Activated naive CD4-positive, alpha-beta T cell treated with anti-CD3 and anti-CD28 coated beads, Interleukin-2, amount 10 ng/mL, durations not matched to agents 7 days and 5 days (primary cell): ENCODE measurements at regions not wholly inside any gene's neighbourhood (a gene's known extent, or its start where the extent isn't known, plus 50 kb on each side); places are given as distances from the start of the nearest gene placed in this dataset.
"Not testable (repeated sequence)": the region's sequence is repeated elsewhere in the genome, so short reads cannot be mapped to it uniquely, and the experiment has no call there.

ENCODE experiments used
- CTCF ChIA-PET: fragments of 350-600 bp; sonication (Branson Sonifier 250); formaldehyde crosslinking; loops from one replicate; lab custom pipeline; 2021; ENCODE audit warnings: antibody characterized with exemption; lab: Charles Lee
- DNase-seq: peaks from one replicate; pipeline ENCODE4 v3.0.0-alpha.2; 2020
- H3K27ac Mint-ChIP-seq: one replicate; pipeline ENCODE4 v1.8.0; 2021; ENCODE audit warnings: mild to moderate bottlenecking, moderate library complexity, mixed read lengths
- H3K27me3 Mint-ChIP-seq: one replicate; pipeline ENCODE4 v1.8.0; 2021; ENCODE audit warnings: mild to moderate bottlenecking, mixed read lengths
- H3K36me3 Mint-ChIP-seq: one replicate; pipeline ENCODE4 v1.8.0; 2021; ENCODE audit warnings: mixed read lengths
- H3K4me1 Mint-ChIP-seq: one replicate; pipeline ENCODE4 v1.8.0; 2021; ENCODE audit warnings: mixed read lengths
- H3K4me3 Mint-ChIP-seq: one replicate; pipeline ENCODE4 v1.8.0; 2021; ENCODE audit warnings: mild to moderate bottlenecking, moderate library complexity, mixed read lengths
- H3K9me3 Mint-ChIP-seq: one replicate; pipeline ENCODE4 v1.8.0; 2021; ENCODE audit warnings: mixed read lengths

- Mint-ChIP-seq H3K9me3 (no peaks in the 10 kb centered on the region), H3K4me1 (no peaks in the 10 kb centered on the region), H3K27ac (no peak overlapping the region), H3K36me3 (no peaks in the 10 kb centered on the region), H3K4me3 (no peak overlapping the region), H3K27me3 (no peaks in the 10 kb centered on the region)
- no peak for DNase-seq
- CTCF ChIA-PET, result no interaction called here
Measured at GRCh38 chr7:13225068-13225467, 537.6 kb downstream of the ARL4A start.

- H3K36me3 Mint-ChIP-seq, result no peaks in the 10 kb centered on the region
Measured at GRCh38 chr7:13226385-13226784, 539.0 kb downstream of the ARL4A start.

GRCh38 chr7:13231216-13231615, 543.8 kb downstream of the ARL4A start:
- CTCF ChIA-PET, result interaction anchor here (0.7 kb wide), 1 partner anchor 1228 kb away, joined by 3 read pairs; no protein-coding TSS in a partner anchor
- no peak overlapping the region for H3K4me3 Mint-ChIP-seq
- no peaks in the 10 kb centered on the region for H3K27me3 Mint-ChIP-seq
- no peaks in the 10 kb centered on the region for H3K4me1 Mint-ChIP-seq
- H3K27ac Mint-ChIP-seq, result no peak overlapping the region
- H3K36me3 Mint-ChIP-seq, result no peaks in the 10 kb centered on the region
- no peak for DNase-seq
- H3K9me3 Mint-ChIP-seq, result no peaks in the 10 kb centered on the region

More at GRCh38 chr7:13226385-13226784, 539.0 kb downstream of the ARL4A start:
- DNase-seq, result no peak
- Mint-ChIP-seq H3K4me1 (no peaks in the 10 kb centered on the region), H3K27ac (no peak overlapping the region), H3K9me3 (no peaks in the 10 kb centered on the region), H3K4me3 (no peak overlapping the region), H3K27me3 (no peaks in the 10 kb centered on the region)
- CTCF ChIA-PET, result no interaction called here

GRCh38 chr7:13235436-13235835, 548.0 kb downstream of the ARL4A start:
- no peaks in the 10 kb centered on the region for H3K4me1 Mint-ChIP-seq
- CTCF ChIA-PET, result no interaction called here
- H3K4me3 Mint-ChIP-seq, result no peak overlapping the region
- no peak overlapping the region for H3K27ac Mint-ChIP-seq
- H3K9me3 Mint-ChIP-seq, result no peaks in the 10 kb centered on the region
- H3K36me3 Mint-ChIP-seq, result no peaks in the 10 kb centered on the region
- no peak for DNase-seq
- no peaks in the 10 kb centered on the region for H3K27me3 Mint-ChIP-seq

GRCh38 chr7:13236026-13236425, 548.6 kb downstream of the ARL4A start:
- H3K27ac Mint-ChIP-seq, result no peak overlapping the region
- CTCF ChIA-PET, result no interaction called here
- no peak overlapping the region for H3K4me3 Mint-ChIP-seq
- no peaks in the 10 kb centered on the region for H3K4me1 Mint-ChIP-seq
- no peaks in the 10 kb centered on the region for H3K27me3 Mint-ChIP-seq
- no peaks in the 10 kb centered on the region for H3K9me3 Mint-ChIP-seq
- H3K36me3 Mint-ChIP-seq, result no peaks in the 10 kb centered on the region
- DNase-seq, result no peak

- CTCF ChIA-PET, result no interaction called here
- Mint-ChIP-seq H3K9me3 (no peaks in the 10 kb centered on the region), H3K27me3 (no peaks in the 10 kb centered on the region), H3K27ac (no peak overlapping the region), H3K4me1 (no peaks in the 10 kb centered on the region), H3K36me3 (no peaks in the 10 kb centered on the region), H3K4me3 (no peak overlapping the region)
- no peak for DNase-seq
Measured at GRCh38 chr7:13240349-13240748, 552.9 kb downstream of the ARL4A start.

GRCh38 chr7:13241416-13241815, 554.0 kb downstream of the ARL4A start:
- no peaks in the 10 kb centered on the region for H3K36me3 Mint-ChIP-seq
- H3K4me3 Mint-ChIP-seq, result no peak overlapping the region
- H3K9me3 Mint-ChIP-seq, result no peaks in the 10 kb centered on the region
- no peaks in the 10 kb centered on the region for H3K27me3 Mint-ChIP-seq
- no peak overlapping the region for H3K27ac Mint-ChIP-seq
- no peak for DNase-seq
- H3K4me1 Mint-ChIP-seq, result no peaks in the 10 kb centered on the region
- CTCF ChIA-PET, result no interaction called here

GRCh38 chr7:13257661-13258060, 570.2 kb downstream of the ARL4A start:
- Mint-ChIP-seq H3K4me3 (no peak overlapping the region), H3K27ac (no peak overlapping the region), H3K4me1 (no peaks in the 10 kb centered on the region), H3K9me3 (no peaks in the 10 kb centered on the region), H3K27me3 (no peaks in the 10 kb centered on the region), H3K36me3 (no peaks in the 10 kb centered on the region)
- CTCF ChIA-PET, result no interaction called here
- DNase-seq, result no peak

- H3K36me3 Mint-ChIP-seq, result no peaks in the 10 kb centered on the region
- H3K27ac Mint-ChIP-seq, result no peak overlapping the region
- H3K4me1 Mint-ChIP-seq, result no peaks in the 10 kb centered on the region
- CTCF ChIA-PET, result no interaction called here
- no peak for DNase-seq
- H3K4me3 Mint-ChIP-seq, result no peak overlapping the region
- H3K9me3 Mint-ChIP-seq, result no peaks in the 10 kb centered on the region
- no peaks in the 10 kb centered on the region for H3K27me3 Mint-ChIP-seq
Measured at GRCh38 chr7:13258386-13258785, 571.0 kb downstream of the ARL4A start.

- H3K4me1 Mint-ChIP-seq, result no peaks in the 10 kb centered on the region
- H3K36me3 Mint-ChIP-seq, result no peaks in the 10 kb centered on the region
- DNase-seq, result no peak
- CTCF ChIA-PET, result no interaction called here
- H3K27me3 Mint-ChIP-seq, result no peaks in the 10 kb centered on the region
- H3K9me3 Mint-ChIP-seq, result no peaks in the 10 kb centered on the region
- H3K4me3 Mint-ChIP-seq, result no peak overlapping the region
- no peak overlapping the region for H3K27ac Mint-ChIP-seq
Measured at GRCh38 chr7:13259930-13260329, 572.5 kb downstream of the ARL4A start.

GRCh38 chr7:13262929-13263530, 575.6 kb downstream of the ARL4A start:
- H3K36me3 Mint-ChIP-seq, result no peaks in the 10 kb centered on the region
- CTCF ChIA-PET, result interaction anchor here (1.1 to 1.9 kb wide), 4 partner anchors 577 to 625 kb away, joined by 4 to 7 read pairs (median 6); no protein-coding TSS in a partner anchor
- H3K4me1 Mint-ChIP-seq, result no peaks in the 10 kb centered on the region
- no peak overlapping the region for H3K27ac Mint-ChIP-seq
- no peaks in the 10 kb centered on the region for H3K9me3 Mint-ChIP-seq
- H3K4me3 Mint-ChIP-seq, result no peak overlapping the region
- no peaks in the 10 kb centered on the region for H3K27me3 Mint-ChIP-seq
- no peak for DNase-seq

GRCh38 chr7:13265271-13265670, 577.8 kb downstream of the ARL4A start:
- DNase-seq, result no peak
- Mint-ChIP-seq H3K27me3 (no peaks in the 10 kb centered on the region), H3K27ac (no peak overlapping the region), H3K4me3 (no peak overlapping the region), H3K9me3 (no peaks in the 10 kb centered on the region), H3K36me3 (no peaks in the 10 kb centered on the region), H3K4me1 (no peaks in the 10 kb centered on the region)
- CTCF ChIA-PET, result interaction anchor here (1.3 kb wide), 1 partner anchor 629 kb away, joined by 4 read pairs; no protein-coding TSS in a partner anchor

GRCh38 chr7:13274205-13274604, 586.8 kb downstream of the ARL4A start:
- CTCF ChIA-PET, H3K36me3 Mint-ChIP-seq: not testable (repeated sequence)

GRCh38 chr7:13276977-13277376, 589.5 kb downstream of the ARL4A start:
- CTCF ChIA-PET, result interaction anchor here (1.6 kb wide), 1 partner anchor 10 kb away, joined by 4 read pairs; no protein-coding TSS in a partner anchor
- no peaks in the 10 kb centered on the region for H3K4me1 Mint-ChIP-seq
- no peak for DNase-seq
- no peaks in the 10 kb centered on the region for H3K36me3 Mint-ChIP-seq
- no peak overlapping the region for H3K27ac Mint-ChIP-seq
- H3K27me3 Mint-ChIP-seq, result no peaks in the 10 kb centered on the region
- no peaks in the 10 kb centered on the region for H3K9me3 Mint-ChIP-seq
- no peak overlapping the region for H3K4me3 Mint-ChIP-seq

More at GRCh38 chr7:13274205-13274604, 586.8 kb downstream of the ARL4A start:
- not testable (repeated sequence) for H3K9me3 Mint-ChIP-seq, H3K27ac Mint-ChIP-seq, H3K27me3 Mint-ChIP-seq, H3K4me1 Mint-ChIP-seq, DNase-seq, H3K4me3 Mint-ChIP-seq

GRCh38 chr7:13278020-13278419, 590.6 kb downstream of the ARL4A start:
- CTCF ChIA-PET, result interaction anchor here (0.6 to 1.3 kb wide), 2 partner anchors 76 to 1414 kb away, joined by 3 to 4 read pairs; no protein-coding TSS in a partner anchor
- no peak for DNase-seq
- Mint-ChIP-seq H3K4me1 (no peaks in the 10 kb centered on the region), H3K9me3 (no peaks in the 10 kb centered on the region), H3K27me3 (no peaks in the 10 kb centered on the region), H3K36me3 (no peaks in the 10 kb centered on the region), H3K4me3 (no peak overlapping the region), H3K27ac (no peak overlapping the region)
